Type B pancreatic cell (in vitro differentiated cells): ENCODE measurements at regions not wholly inside any gene's neighbourhood (a gene's known extent, or its start where the extent isn't known, plus 50 kb on each side); places are given as distances from the start of the nearest gene placed in this dataset.

Source experiments
- DNase-seq: peaks from one replicate; pipeline ENCODE4 v3.0.0; 2021; ENCODE audit warnings: mixed read lengths; ENCODE audit not compliant: unreplicated experiment; ENCODE audit errors: extremely low spot score
- H3K27ac Mint-ChIP-seq: 2 replicates; pipeline ENCODE4 v1.8.0; 2021; ENCODE audit warnings: mild to moderate bottlenecking, mixed read lengths
- H3K27me3 Mint-ChIP-seq: 2 replicates; pipeline ENCODE4 v1.8.0; 2021; ENCODE audit warnings: mixed read lengths
- H3K36me3 Mint-ChIP-seq: 2 replicates; pipeline ENCODE4 v1.8.0; 2021; ENCODE audit warnings: mixed read lengths
- H3K4me1 Mint-ChIP-seq: one replicate; pipeline ENCODE4 v1.8.0; 2021; ENCODE audit warnings: mixed read lengths; ENCODE audit not compliant: unreplicated experiment
- H3K4me3 Mint-ChIP-seq: 2 replicates; pipeline ENCODE4 v1.8.0; 2021; ENCODE audit warnings: mild to moderate bottlenecking, mixed read lengths
- H3K9me3 Mint-ChIP-seq: 2 replicates; pipeline ENCODE4 v1.8.0; 2021; ENCODE audit warnings: mixed read lengths
- CTCF ChIP-seq: fragments of 200-600 bp; sonication (generic); conservative IDR thresholded peaks from 2 replicates; pipeline ENCODE4 v1.5.0; 2021; ENCODE audit warnings: antibody characterized with exemption, mild to moderate bottlenecking

- TF ChIP-seq CTCF: no peak
- Mint-ChIP-seq H3K4me3 (no peak overlapping the region), H3K27me3 (no peaks in the 10 kb centered on the region), H3K27ac (no peak overlapping the region), H3K9me3 (no peaks in the 10 kb centered on the region), H3K36me3 (no peaks in the 10 kb centered on the region), H3K4me1 (no peaks in the 10 kb centered on the region)
- DNase-seq: no peak
Measured at GRCh38 chr2:58853420-58853819, 612.3 kb upstream of the FANCL start.

GRCh38 chr2:58852905-58853304 is 611.8 kb upstream of the FANCL start:
- Mint-ChIP-seq H3K27ac (no peak overlapping the region), H3K27me3 (no peaks in the 10 kb centered on the region), H3K4me3 (no peak overlapping the region), H3K4me1 (no peaks in the 10 kb centered on the region), H3K9me3 (no peaks in the 10 kb centered on the region), H3K36me3 (no peaks in the 10 kb centered on the region)
- TF ChIP-seq CTCF: no peak
- no peak for DNase-seq

GRCh38 chr2:58852243-58852642 is 611.1 kb upstream of the FANCL start:
- no peak for DNase-seq
- Mint-ChIP-seq H3K4me3 (no peak overlapping the region), H3K4me1 (no peaks in the 10 kb centered on the region), H3K36me3 (no peaks in the 10 kb centered on the region), H3K27ac (no peak overlapping the region), H3K27me3 (no peaks in the 10 kb centered on the region), H3K9me3 (no peaks in the 10 kb centered on the region)
- TF ChIP-seq CTCF: no peak

- H3K36me3 Mint-ChIP-seq: no peaks in the 10 kb centered on the region
- H3K4me1 Mint-ChIP-seq: no peaks in the 10 kb centered on the region
- no peak overlapping the region for H3K4me3 Mint-ChIP-seq
- no peaks in the 10 kb centered on the region for H3K9me3 Mint-ChIP-seq
- no peaks in the 10 kb centered on the region for H3K27me3 Mint-ChIP-seq
- no peak overlapping the region for H3K27ac Mint-ChIP-seq
- no peak for TF ChIP-seq CTCF
- no peak for DNase-seq
Measured at GRCh38 chr2:58851598-58851997, 610.5 kb upstream of the FANCL start.

- no peak for TF ChIP-seq CTCF
- Mint-ChIP-seq H3K4me1 (peaks cover 8% of the 10 kb centered on the region), H3K27ac (no peak overlapping the region), H3K9me3 (no peaks in the 10 kb centered on the region), H3K4me3 (no peak overlapping the region), H3K27me3 (no peaks in the 10 kb centered on the region), H3K36me3 (no peaks in the 10 kb centered on the region)
- no peak for DNase-seq
Measured at GRCh38 chr2:58845011-58845410, 603.9 kb upstream of the FANCL start.

- no peak for DNase-seq
Measured at GRCh38 chr2:58842501-58843155, 601.5 kb upstream of the FANCL start.

More at GRCh38 chr2:58842501-58843155, 601.5 kb upstream of the FANCL start:
- Mint-ChIP-seq H3K27ac (no peak overlapping the region), H3K4me3 (no peak overlapping the region), H3K9me3 (no peaks in the 10 kb centered on the region), H3K27me3 (no peaks in the 10 kb centered on the region), H3K4me1 (peaks cover 8% of the 10 kb centered on the region), H3K36me3 (no peaks in the 10 kb centered on the region)
- TF ChIP-seq CTCF: no peak
